ENCODE measurements at regions not wholly inside any gene's neighbourhood (a gene's known extent, or its start where the extent isn't known, plus 50 kb on each side); places are given as distances from the start of the nearest gene placed in this dataset.

- TF ChIP-seq POLR2A (IDR thresholded peaks at IDR 0.05): no peak
- no peak for TF ChIP-seq CTCF (IDR thresholded peaks at IDR 0.05)
These were observed 540.4 kb downstream of the BUD13 start for GRCh38 chr11:116232364-116232828.
